Stimulated activated CD4-positive, alpha-beta T cell treated with anti-CD3 and anti-CD28 coated beads, Interleukin-12 subunit alpha, Interleukin-12 subunit beta, amount 100 ng/mL, for 24 hours (primary cell): ENCODE measurements at regions not wholly inside any gene's neighbourhood (a gene's known extent, or its start where the extent isn't known, plus 50 kb on each side); places are given as distances from the start of the nearest gene placed in this dataset.

Experiments
- DNase-seq, 2 experiments: peaks; one replicate each; pipeline ENCODE4 v3.0.0-alpha.2; 2020; ENCODE audit warnings: low read depth in 2 of 2

- DNase-seq: no peak
These were observed 142.3 kb upstream of the TANK start for GRCh38 chr2:161017780-161018470.

- DNase-seq: no peak
These were observed 140.9 kb upstream of the TANK start for GRCh38 chr2:161019311-161019710.

GRCh38 chr2:161020437-161020836 lies 139.8 kb upstream of the TANK start:
- DNase-seq: no peak

GRCh38 chr2:161028581-161028980 lies 131.6 kb upstream of the TANK start:
- DNase-seq: no peak

GRCh38 chr2:161029321-161029720 lies 130.9 kb upstream of the TANK start:
- no peak for DNase-seq

- no peak for DNase-seq
These were observed 129.8 kb upstream of the TANK start for GRCh38 chr2:161030260-161031063.

- no peak for DNase-seq
These were observed 128.7 kb upstream of the TANK start for GRCh38 chr2:161031511-161031910.

- DNase-seq: no peak
These were observed 127.6 kb upstream of the TANK start for GRCh38 chr2:161032635-161033034.

- DNase-seq: no peak
These were observed 127.1 kb upstream of the TANK start for GRCh38 chr2:161033059-161033660.

GRCh38 chr2:161036926-161037325 lies 123.3 kb upstream of the TANK start:
- DNase-seq: no peak

GRCh38 chr2:161039071-161039470 lies 121.2 kb upstream of the TANK start:
- no peak for DNase-seq

GRCh38 chr2:161041356-161041755 lies 118.9 kb upstream of the TANK start:
- no peak for DNase-seq

- no peak for DNase-seq
These were observed 117.1 kb upstream of the TANK start for GRCh38 chr2:161042990-161043625.

- DNase-seq: no peak
These were observed 115.9 kb upstream of the TANK start for GRCh38 chr2:161044095-161044865.

- no peak for DNase-seq
These were observed 115.3 kb upstream of the TANK start for GRCh38 chr2:161044921-161045320.

- no peak for DNase-seq
These were observed 114.5 kb upstream of the TANK start for GRCh38 chr2:161045726-161046125.

GRCh38 chr2:161046876-161047275 lies 113.4 kb upstream of the TANK start:
- DNase-seq: no peak

GRCh38 chr2:161048317-161048716 lies 111.9 kb upstream of the TANK start:
- no peak for DNase-seq

- DNase-seq: no peak
These were observed 110.7 kb upstream of the TANK start for GRCh38 chr2:161049559-161049958.

- no peak for DNase-seq
These were observed 108.0 kb upstream of the TANK start for GRCh38 chr2:161052214-161052613.

GRCh38 chr2:161055289-161055688 lies 104.9 kb upstream of the TANK start:
- DNase-seq: no peak

- DNase-seq: no peak
These were observed 100.8 kb upstream of the TANK start for GRCh38 chr2:161059388-161059787.
